ENCODE measurements at regions not wholly inside any gene's neighbourhood (a gene's known extent, or its start where the extent isn't known, plus 50 kb on each side); places are given as distances from the start of the nearest gene placed in this dataset.

- no peak for DNase-seq
Observed at GRCh38 chr11:32161293-32161692, 70.4 kb downstream of the RCN1 start.

GRCh38 chr11:32162351-32162750 lies 71.5 kb downstream of the RCN1 start:
- DNase-seq, result no peak

- DNase-seq, result no peak
Observed at GRCh38 chr11:32162906-32163305, 72.0 kb downstream of the RCN1 start.

GRCh38 chr11:32163557-32163956 lies 72.7 kb downstream of the RCN1 start:
- no peak for DNase-seq

- no peak for DNase-seq
Observed at GRCh38 chr11:32164836-32165235, 74.0 kb downstream of the RCN1 start.

- no peak for DNase-seq
Observed at GRCh38 chr11:32168924-32169323, 78.0 kb downstream of the RCN1 start.

GRCh38 chr11:32171445-32171844 lies 80.6 kb downstream of the RCN1 start:
- no peak for DNase-seq

- no peak for DNase-seq
Observed at GRCh38 chr11:32172041-32172847, 81.4 kb downstream of the RCN1 start.

GRCh38 chr11:32172848-32173834 lies 82.3 kb downstream of the RCN1 start:
- DNase-seq, result peak; percentile 32

GRCh38 chr11:32173977-32174376 lies 83.1 kb downstream of the RCN1 start:
- no peak for DNase-seq

- peak; percentile 79 for DNase-seq
Observed at GRCh38 chr11:32176223-32176934, 85.5 kb downstream of the RCN1 start.

- no peak for DNase-seq
Observed at GRCh38 chr11:32178692-32179091, 87.8 kb downstream of the RCN1 start.

GRCh38 chr11:32183512-32183911 lies 92.6 kb downstream of the RCN1 start:
- DNase-seq, result no peak

GRCh38 chr11:32184041-32184722 lies 93.3 kb downstream of the RCN1 start:
- DNase-seq, result peak; percentile 15

- no peak for DNase-seq
Observed at GRCh38 chr11:32184723-32185376, 94.0 kb downstream of the RCN1 start.

GRCh38 chr11:32186118-32186517 lies 95.2 kb downstream of the RCN1 start:
- no peak for DNase-seq

GRCh38 chr11:32187111-32187510 lies 96.2 kb downstream of the RCN1 start:
- no peak for DNase-seq

GRCh38 chr11:32188785-32189184 lies 97.9 kb downstream of the RCN1 start:
- DNase-seq, result no peak

GRCh38 chr11:32196137-32196536 lies 105.3 kb downstream of the RCN1 start:
- no peak for DNase-seq

GRCh38 chr11:32198053-32198452 lies 107.2 kb downstream of the RCN1 start:
- DNase-seq, result no peak

GRCh38 chr11:32200136-32200847 lies 109.4 kb downstream of the RCN1 start:
- DNase-seq, result no peak

All from hindlimb muscle (tissue), 1 donor.